SW480 (cell line): ENCODE measurements at regions not wholly inside any gene's neighbourhood (a gene's known extent, or its start where the extent isn't known, plus 50 kb on each side); places are given as distances from the start of the nearest gene placed in this dataset.
A peak's percentile ranks its signal among the peaks of the same experiment; 100 is the strongest.
"Not testable (repeated sequence)": the region's sequence is repeated elsewhere in the genome, so short reads cannot be mapped to it uniquely, and the experiment has no call there.

Experiments
- DNase-seq: peaks from one replicate; pipeline ENCODE4 v3.0.0-alpha.2; 2016; ENCODE audit warnings: low spot score

DNA sequence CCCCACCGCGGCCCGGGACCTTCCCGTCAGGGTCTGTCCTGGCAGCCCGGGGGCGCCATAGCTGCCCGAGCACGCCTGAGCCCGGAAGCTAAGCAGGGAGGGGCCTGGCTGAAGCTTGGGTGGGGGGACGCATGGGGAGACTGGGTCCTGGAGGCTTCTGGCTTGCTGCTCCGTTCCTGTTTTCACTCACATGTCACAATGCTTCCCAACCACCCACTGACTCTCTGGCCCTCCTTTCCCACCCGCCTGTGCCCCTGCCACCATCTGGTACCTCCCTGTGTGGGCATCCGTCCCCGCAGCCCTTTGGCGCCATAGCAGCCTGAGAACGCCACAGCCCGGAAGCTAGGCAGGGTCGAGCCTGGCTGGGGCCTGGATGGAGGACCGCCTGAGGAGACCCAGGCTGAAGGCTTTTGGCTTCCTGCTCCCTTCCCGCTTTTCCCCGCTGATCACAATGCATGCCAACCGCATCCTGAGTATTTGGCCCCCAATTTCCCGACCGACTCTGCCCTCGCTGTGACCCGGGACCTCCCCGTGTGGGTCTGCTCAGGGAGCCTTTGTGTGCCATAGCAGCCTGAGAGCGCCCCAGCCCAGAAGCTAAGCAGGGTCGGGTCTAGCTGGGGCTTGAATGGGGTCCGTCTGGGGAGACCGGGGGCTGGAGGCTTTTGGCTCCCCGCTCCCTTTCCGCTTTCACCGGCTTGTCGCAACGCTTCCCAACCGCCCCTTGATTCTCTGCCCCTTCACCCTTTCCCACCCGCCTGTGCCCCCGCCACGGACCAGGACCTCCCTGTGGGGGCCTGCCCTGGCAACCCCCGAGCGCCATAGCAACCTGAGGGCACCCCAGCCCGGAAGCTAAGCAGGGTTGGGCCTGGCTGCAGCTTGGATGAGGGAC lies 2290.1 kb downstream of the TP53TG3F start:
- DNase-seq: no peak

DNA sequence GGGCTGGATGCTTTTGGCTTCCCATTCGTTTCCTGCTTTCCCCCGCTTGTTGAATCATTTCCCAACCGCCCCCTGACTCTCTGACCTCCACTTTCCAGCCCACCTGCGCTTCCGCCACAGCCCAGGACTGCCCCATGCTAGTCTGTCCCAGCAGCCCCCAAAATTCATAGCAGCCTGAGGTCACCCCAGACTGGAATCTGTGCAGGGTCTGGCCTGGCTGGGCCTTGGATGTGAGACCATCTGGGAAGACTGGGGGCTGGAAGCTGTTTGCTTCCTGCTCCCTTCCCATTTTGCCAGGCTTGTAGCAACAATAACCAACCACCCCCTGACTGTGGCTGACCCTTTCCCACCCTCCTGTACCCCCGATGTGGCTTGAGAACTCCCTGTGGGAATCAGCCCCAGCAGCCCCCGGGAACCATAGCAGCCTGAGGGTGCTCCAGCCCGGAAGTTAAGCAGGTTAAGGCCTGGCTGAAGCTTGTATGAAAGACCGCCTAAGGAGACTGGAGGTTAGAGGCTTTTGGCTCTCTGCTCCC lies 2290.8 kb downstream of the TP53TG3F start:
- DNase-seq: no peak

DNA sequence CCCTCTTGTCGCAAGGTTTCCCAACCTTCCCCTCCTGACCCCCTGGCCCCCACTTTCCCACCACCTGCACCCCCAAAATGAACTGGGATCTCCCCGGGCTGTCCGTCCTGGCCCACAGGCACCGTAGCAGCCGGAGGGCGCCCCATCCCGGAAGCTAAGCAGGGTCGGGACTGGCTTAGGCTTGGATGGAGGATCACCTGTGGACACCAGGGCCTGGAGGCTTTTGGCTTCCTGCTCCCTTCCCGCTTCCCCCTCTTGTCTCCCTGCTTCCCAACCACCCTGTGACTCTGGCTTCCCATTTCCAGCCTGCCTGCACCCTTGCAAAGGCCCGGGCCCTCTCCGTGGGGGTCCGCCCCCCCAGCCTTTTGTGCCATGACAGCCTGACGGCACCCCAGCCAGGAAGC lies 2291.3 kb downstream of the TP53TG3F start:
- DNase-seq: no peak

DNA sequence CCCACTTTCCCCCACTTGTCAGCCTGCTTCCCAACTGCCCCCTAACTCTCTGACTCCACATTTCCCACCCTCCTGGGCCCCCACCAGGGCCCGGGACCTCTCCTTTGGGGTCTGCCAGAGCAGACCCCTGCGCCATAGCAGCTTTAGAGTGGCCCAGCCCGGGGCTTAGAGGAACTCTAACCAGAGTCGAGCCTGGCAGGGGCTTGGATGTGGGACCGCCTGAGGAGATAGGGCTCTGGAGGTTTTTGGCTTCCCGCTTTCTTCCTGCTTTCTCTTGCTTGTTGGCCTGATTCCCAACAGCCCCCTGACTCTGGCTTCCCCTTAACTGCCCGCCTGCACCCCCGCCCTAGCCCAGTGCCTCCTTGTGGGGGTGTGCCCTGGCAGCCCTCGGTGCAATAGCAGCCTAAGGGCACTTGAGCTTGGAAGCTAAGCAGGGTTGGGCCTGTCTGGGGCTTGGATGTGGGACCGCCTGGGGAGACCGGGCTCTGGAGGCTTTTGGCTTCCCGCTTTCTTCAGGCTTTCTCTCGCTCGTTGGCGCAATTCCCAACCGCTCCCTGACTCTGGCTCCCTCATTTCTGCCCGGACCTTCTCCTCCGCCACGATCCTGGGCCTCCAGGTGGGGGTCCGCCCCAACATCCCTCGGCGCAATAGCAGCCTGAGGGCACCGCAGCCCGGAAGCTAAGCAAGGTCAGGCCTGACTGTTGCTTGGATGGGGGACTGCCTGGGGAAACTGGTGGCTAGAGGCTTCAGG lies 2292.0 kb downstream of the TP53TG3F start:
- DNase-seq: no peak

DNA sequence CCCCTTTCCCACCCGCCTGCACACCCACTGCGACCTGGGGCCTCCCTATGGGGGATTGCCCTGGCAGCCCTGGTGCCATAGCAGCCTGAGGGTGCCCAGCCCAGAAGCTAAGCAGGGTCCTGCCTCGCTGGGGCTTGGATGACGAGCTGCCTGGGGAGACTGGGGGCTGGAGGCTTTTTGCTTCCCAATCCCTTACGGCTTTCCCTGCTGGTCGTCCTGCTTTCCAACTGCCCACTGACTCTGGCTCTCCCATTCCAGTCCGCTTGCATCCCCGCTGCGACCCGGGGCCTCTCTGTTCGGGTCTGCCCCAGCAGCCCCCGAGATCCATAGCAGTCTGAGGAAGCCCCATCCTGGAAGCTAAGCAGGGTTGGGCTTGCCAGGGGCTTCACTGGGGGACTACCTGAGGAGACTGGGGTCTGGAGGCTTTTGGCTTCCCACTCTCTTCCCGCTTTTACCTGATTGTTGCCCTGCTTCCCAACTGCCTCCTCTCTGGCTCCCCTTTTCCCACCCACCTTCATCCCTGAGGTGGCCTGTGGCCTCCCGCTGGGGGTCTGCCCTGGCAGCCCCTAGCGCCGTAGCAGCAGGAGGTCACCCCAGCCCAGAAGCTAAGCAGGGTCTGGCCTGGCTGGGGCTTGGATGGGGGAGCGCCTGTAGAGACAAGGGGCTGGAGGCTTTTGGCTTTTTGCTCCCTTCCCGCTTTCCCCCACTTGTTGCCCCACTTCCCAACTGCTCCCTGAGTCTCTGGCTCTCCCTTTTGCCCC lies 2292.8 kb downstream of the TP53TG3F start:
- DNase-seq: no peak

DNA sequence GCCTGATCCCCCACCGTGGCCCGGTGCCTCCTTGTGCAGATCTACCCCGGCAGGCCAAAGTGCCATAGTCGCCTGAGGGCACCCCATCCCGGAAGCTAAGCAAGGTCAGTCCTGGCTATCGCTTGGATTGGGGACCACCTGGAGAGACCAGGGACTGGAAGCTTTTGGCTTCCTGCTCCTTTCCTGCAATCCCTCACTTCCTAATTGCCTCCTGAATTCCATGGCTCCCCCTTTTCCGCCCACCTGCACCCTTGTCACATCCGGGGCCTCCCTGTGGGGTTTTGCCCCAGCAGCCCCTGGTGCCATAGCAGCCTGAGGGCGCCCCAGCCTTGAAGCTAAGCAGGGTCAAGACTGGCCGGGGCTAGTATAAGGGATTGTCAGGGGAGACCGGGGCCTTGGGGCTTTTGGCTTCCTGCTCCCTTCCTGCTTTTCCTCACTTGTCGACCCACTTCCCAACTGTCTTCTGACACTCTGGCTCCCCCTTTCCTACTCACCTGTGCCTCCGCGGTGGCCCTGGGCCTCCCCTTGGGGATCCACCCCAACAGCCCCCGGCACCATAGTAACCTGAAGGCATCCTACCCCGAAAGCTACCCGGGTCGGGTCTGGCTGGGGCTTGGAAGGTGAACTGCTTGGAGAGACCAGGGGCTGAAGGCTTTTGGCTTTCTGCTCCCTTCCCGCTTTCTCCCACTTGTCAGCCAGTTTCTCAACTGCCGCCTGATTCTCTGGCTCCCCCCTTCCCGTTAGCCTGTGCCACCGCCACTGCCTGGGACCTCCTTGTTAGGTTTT lies 2293.6 kb downstream of the TP53TG3F start:
- no peak for DNase-seq

DNA sequence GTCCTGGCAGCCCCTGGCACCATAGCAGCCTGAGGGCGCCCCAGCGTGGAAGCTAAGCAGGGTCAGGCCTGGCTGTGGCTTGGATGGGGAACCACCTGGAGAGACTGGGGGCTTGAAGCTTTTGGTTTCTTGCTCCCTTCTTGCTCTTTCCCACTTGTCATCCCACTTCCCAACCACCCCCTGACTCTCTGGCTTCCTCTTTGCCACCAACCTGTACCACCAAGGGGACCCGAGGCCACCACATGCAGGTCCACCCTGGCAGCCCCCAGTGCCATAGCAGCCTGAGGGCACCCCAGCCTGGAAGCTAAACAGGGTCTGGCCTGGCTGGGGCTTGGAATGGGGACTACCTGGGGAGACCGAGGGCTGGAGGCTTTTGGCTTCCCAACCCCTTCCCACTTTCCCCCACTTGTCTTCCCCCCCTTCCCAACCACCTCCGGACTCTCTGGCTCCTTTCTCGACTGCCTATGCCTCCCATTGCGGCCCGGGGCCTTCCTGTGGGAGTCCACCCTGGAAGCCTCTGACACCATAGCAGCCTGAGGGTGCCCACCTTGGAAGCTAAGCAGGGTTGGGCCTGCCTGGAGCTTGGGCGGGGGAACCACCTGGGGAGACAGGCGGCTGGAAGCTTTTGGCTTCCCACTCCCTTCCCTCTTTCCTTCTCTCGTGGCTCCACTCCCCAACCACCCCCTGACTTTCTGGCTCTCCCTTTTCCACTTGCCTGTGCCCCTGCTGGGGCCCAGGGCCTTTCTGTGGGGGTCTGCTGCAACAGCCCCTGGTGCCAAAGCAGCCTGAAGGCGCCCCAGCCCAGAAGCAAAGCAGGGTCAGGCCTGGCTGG lies 2294.4 kb downstream of the TP53TG3F start:
- DNase-seq: no peak

DNA sequence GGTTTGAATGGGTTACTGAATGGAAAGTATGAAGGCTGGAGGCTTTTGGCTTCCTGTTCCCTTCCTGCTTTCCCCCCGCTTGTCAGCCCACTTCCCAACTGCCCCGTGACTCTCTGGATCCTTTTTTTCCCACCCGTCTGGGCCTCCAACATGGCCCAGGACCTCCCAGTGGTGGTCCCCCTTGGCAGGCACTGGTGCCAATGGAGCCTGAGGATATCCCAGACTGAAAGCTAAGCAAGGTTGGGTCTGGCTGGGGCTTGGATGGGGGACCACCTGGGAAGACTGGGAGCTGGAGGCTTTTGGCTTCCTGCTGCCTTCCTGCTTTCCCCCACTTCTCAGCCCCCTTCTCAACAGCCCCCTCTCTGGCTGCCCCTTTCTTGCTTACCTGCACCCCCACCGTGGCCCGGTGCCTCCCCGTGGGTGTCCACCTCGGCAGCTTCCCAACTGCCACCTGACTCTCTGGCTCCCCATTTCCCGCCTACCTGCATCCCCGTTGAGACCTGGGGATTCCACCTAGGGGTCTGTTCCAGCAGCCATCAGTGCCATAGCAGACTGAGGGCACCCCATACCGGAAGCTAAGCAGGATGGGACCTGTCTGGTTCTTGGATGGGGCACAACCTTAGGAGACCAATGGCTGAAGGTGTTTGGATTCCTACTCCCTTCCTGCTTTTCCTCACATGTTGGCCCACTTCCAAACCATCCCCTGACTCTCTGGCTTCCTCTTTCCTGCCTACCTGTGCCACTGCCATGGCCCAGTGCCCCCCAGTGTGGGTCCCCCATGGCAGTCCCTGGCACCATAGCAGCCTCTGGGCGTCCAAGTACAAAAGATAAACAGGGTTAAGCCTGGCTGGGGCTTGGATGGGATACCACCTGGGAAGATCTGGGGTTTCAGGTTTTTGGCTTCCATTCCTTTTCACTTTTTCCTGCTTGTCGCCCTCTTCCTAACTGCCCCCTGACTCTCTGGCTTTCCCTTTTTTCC lies 2295.3 kb downstream of the TP53TG3F start:
- no peak for DNase-seq

DNA sequence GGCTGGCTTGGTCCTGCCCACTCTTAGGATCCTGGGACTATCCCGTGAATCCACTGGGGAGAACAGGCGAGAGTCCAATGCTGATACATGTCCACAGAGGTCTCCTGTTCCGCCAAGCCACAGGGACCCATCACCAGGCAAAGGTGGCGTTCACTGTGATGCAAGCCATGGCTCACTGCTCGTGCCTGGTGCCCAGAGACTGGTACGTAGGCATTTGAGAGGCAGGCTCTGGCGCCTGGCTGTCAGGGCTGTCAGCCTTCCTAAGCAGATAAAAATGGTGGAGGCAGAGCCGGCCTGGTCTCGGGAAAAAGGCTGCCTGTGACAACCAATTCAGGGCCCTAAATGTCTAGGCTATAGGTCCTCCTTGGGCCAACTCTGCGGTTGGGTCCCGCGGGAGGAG lies 2329.0 kb downstream of the TP53TG3F start:
- DNase-seq: no peak

DNA sequence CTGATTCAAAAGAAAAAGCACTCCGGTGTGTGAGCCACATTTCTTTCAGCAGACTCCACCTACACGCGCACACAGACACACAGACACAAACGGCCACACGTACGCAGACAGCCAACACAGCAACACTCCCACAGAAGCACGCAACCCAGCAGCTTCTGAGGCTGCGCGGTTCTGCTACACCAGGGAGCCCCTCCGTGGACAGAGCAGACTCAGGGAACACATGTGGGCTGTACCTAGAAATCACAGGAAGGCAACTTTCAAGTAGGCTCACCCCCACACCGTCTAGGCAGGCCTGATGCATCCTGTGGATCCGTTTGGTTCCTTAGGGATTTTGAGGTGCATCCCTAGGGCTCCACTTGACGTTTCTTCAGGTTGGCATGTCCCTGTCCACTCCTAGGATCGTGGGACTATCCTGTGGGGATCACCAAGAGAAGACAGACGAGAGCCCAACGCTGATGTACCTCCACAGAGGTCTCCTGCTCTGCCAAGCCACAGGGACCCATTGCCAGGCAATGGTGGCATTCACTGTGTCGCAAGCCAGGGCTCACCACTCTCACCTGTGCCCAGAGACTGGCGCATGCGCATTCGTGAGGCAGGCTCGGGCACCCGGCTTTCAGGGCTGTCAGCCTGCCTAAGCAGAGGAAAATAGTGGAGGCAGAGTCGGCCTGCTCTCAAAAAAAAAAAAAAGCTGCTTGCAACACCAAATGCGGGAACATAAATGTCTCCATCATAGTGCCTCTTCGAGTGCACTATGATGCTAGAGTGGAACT lies 2333.3 kb downstream of the TP53TG3F start:
- no peak for DNase-seq

DNA sequence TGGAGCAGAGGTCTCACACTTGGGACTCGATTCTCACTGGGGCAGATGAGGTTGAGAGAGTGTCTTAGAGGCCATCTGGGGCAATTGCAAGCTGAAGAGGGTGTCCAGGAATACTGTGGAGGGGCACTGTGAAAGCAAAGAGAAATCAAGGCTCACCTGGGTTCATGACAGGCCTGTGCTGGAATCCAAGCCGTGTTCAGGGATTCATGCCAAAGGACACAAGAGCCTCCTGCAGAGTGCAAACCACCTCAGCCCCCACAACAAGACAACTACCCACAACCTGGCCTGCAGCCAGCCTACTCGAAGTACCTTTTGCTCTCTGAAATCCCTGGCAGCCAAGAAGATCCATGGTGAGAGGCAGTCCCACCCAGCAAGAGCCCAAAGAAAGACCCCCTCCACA lies 2334.2 kb downstream of the TP53TG3F start:
- DNase-seq: no peak

DNA sequence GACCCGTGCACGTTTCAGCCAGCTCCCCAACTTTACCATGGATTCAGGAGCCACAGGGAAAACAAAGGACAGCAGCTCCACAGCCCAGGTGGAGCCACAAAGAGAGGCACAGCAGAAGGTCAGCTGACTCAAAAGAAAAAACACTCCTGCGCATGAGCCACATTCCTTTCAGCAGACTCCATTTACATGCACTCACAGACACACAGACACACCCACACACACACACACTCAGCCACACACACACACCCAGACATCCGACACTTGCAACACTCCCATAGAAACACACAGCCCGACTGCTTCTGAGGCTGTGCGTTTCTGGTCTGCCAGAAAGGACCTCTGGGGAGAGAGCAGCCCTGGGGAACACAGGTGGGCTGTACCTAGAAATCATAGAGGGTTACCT lies 2335.5 kb downstream of the TP53TG3F start:
- peak; percentile 50 for DNase-seq

DNA sequence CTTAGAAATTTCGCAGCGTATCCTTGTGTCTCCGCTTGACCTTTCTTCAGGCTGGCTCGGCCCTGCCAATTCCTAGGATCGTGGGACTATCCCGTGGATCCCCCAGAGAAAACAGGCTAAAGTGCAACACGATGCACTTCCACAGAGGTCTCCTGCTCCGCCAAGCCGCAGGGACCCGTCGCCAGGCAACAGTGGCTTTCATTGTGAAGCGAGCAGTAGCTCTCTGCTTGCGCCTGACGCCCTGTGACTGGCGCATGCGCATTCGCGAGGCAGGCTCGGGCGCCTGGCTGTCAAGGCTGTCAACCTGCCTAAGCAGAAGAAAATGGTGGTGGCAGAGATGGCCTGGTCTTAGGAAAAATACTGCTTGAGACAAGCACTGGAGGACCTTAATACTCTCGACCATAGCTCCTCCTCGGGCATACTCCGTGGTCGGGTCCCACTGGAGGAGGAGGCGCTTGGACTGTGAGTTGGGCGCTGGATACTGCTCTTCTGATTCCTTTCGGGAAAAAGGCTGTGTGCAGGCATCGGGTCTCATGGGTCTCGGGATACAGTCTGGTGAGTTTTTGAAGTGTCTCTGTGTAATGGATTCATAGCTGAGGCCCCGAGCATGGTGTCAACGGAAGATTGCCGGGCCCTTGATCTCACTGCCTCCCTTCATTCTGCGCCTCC lies 2336.1 kb downstream of the TP53TG3F start:
- DNase-seq: peak; percentile 53

DNA sequence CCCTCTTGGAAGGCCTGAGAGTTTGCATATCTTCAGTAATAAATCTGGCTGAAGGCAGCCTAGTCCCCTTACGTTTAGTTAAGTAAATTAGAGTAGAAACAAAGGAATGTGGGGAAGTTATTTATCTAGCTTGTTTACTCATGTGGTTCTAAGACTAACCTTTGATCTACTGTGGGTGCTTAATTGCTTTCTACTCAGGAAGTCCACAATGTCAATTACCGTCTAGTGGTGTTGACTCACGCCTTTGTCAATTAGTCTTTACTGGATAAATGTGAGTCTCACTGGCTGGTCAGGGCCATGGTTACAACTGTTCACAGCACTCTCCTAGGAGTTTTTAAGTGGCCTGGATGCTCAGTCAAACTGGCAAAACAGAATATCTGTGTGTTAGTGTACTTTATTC lies 2338.4 kb downstream of the TP53TG3F start:
- DNase-seq: peak; percentile 61

DNA sequence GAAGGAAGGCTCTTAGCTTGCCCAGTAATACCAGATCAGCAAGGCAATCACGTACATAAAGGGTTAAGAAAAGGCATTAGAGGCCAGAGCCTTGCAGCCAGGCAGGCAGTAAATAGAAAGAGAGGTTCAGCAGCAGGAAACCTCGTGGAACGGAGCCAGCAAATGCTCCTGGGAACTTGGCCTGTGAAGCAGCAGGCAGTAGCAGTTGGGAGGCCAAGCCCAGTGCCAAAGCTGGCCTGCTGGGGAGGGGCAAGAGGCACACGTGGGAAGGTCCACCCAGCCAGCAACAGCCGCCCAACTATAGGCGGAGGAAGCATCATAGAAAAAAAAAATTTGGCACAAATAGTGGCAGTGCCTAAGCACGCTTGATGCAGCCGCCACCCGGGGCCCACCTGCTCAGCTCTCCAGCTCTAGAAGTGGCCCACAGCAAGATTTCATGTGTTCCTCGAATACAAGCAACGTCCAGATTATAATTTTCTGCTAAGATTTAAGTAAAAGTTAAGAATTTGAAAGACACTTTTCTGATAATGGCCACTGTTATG lies 2339.5 kb downstream of the TP53TG3F start:
- DNase-seq: peak; percentile 25

DNA sequence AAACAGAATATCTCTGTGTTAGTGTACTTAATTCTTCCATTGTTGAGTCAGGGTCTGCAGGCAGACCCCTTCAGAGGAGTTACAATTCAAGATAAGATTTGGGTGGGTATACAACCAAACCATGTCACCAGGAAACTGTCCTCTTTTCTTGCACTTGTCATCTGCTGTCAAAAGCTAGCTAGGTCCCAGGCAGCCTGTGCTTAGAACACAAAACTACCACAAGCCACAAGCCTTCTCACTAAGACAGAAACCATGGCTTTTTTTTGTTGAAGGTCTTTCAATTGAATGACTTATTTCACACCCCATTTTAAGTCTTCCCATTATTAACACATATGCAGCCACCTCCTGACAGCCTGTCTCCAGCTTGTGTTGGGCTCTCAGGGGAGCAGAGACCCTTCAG lies 2345.1 kb downstream of the TP53TG3F start:
- DNase-seq: not testable (repeated sequence)

DNA sequence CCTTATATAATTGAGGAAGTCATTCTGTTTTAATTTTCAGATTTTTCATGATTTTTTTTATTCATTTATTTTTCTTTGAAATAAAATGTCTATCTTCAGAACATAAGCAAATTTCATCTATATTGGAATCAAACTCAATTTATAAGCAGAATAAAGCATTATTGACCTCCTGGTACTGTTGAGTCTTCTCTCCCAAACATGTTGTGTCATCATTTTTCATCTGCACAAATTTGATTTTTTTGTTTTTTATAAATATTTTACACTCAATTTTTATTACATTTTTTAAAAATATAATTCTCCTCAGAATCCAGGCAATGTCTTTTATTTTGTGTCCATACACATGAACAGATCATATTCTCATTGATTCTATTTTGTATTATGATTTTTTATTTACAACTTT lies 2363.9 kb downstream of the TP53TG3F start:
- DNase-seq: no peak

DNA sequence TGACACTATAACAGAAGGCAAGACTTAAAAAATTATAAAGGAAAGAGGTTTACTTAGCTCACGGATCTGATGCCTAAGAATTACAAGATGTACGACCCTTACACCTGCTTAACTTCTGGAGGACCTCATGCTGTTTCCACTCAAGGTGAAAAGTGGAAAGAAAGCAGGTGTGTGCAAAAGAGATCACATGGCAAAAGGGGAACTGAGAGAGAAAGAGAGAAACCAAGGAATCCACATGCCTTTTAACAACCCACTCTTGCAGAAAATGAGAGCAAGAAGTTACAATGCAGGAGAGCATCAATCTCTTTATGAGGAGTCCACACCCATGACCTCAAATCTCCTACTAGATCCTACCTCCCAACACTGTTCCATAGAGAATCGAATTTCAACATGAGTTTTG lies 2382.2 kb downstream of the TP53TG3F start:
- no peak for DNase-seq
